Keratinocyte (primary cell): ENCODE measurements at regions not wholly inside any gene's neighbourhood (a gene's known extent, or its start where the extent isn't known, plus 50 kb on each side); places are given as distances from the start of the nearest gene placed in this dataset.

ENCODE experiments used
- DNase-seq: peaks from one replicate; pipeline ENCODE4 v3.0.0-alpha.2; 2011; ENCODE audit warnings: low read depth, missing footprints, low spot score
- FAIRE-seq: peaks from 2 replicates; lab custom pipeline; 2011; peaks lifted over from hg19 to GRCh38; lab: Jason Lieb, UNC
- H2AFZ ChIP-seq: 2 replicates; pipeline ENCODE4 v1.6.0; 2012; ENCODE audit warnings: low read length, control low read depth, inconsistent platforms; ENCODE audit not compliant: control insufficient read depth
- H3K27ac ChIP-seq: 2 replicates; pipeline ENCODE4 v1.5.1; 2011; ENCODE audit warnings: low read length; ENCODE audit not compliant: control insufficient read depth, insufficient read depth
- H3K27me3 ChIP-seq: 3 replicates; pipeline ENCODE4 v1.6.0; 2011; ENCODE audit warnings: low read length; ENCODE audit not compliant: control insufficient read depth, insufficient read depth; ENCODE audit errors: extremely low read depth
- H3K36me3 ChIP-seq, 2 experiments: 2 replicates in 1 of 2; 3 replicates in 1 of 2; pipeline ENCODE4 v1.5.1; 2011; ENCODE audit warnings: low read length in 2 of 2, mild to moderate bottlenecking in 1 of 2; ENCODE audit not compliant: control insufficient read depth in 2 of 2, insufficient read depth in 2 of 2; ENCODE audit errors: extremely low read depth in 1 of 2
- H3K4me1 ChIP-seq: 3 replicates; pipeline ENCODE4 v1.5.1; 2011; ENCODE audit warnings: low read length; ENCODE audit not compliant: control insufficient read depth, insufficient read depth; ENCODE audit errors: extremely low read depth
- H3K4me2 ChIP-seq: 3 replicates; pipeline ENCODE4 v1.6.0; 2011; ENCODE audit warnings: low read depth, low read length; ENCODE audit not compliant: control insufficient read depth, insufficient read depth; ENCODE audit errors: extremely low read depth
- H3K4me3 ChIP-seq, 3 experiments: fragments of 200-600 bp in 1 of 3; sonication (generic) in 1 of 3; 2 replicates in 2 of 3; 3 replicates in 1 of 3; pipeline ENCODE4 v1.5.1; 2011 to 2016; ENCODE audit warnings: low read length in 3 of 3, mild to moderate bottlenecking in 3 of 3, control low read depth in 2 of 3, inconsistent platforms in 1 of 3, low read depth in 1 of 3, mixed read lengths in 1 of 3, mixed run types in 1 of 3, moderate library complexity in 1 of 3; ENCODE audit not compliant: control insufficient read depth in 2 of 3, insufficient read depth in 2 of 3; ENCODE audit errors: extremely low read depth in 1 of 3
- H3K79me2 ChIP-seq: 2 replicates; pipeline ENCODE4 v1.6.0; 2012; ENCODE audit warnings: low read length; ENCODE audit not compliant: control insufficient read depth, insufficient read depth
- H3K9ac ChIP-seq: 3 replicates; pipeline ENCODE4 v1.6.0; 2011; ENCODE audit warnings: low read length; ENCODE audit not compliant: control insufficient read depth, insufficient read depth; ENCODE audit errors: extremely low read depth
- H3K9me1 ChIP-seq: 3 replicates; pipeline ENCODE4 v1.6.0; 2011; ENCODE audit warnings: low read length; ENCODE audit not compliant: control insufficient read depth, insufficient read depth; ENCODE audit errors: extremely low read depth
- H3K9me3 ChIP-seq: 2 replicates; pipeline ENCODE4 v1.5.1; 2012; ENCODE audit warnings: low read depth, low read length; ENCODE audit not compliant: control insufficient read depth
- H4K20me1 ChIP-seq: 3 replicates; pipeline ENCODE4 v1.6.0; 2011; ENCODE audit warnings: low read length; ENCODE audit not compliant: control insufficient read depth, insufficient read depth; ENCODE audit errors: extremely low read depth
- EZH2 ChIP-seq: IDR thresholded peaks from one replicate; pipeline ENCODE4 v1.6.1; 2012; ENCODE audit warnings: inconsistent platforms, mild to moderate bottlenecking, low read length, moderate library complexity
- dilution Hi-C: fragments of 300-500 bp; cut with MboI; formaldehyde crosslinking; loops from one replicate; pipeline ENCODE4 v1.7.0; 2020; ENCODE audit warnings: low sequenced_read_pairs; ENCODE audit not compliant: extremely low pct_ligation_motif_present
- TF ChIP-seq, protein P1 (sequence below), 3 experiments: IDR thresholded peaks in 1 of 3; conservative IDR thresholded peaks in 1 of 3; optimal IDR thresholded peaks in 1 of 3; 2 replicates in 2 of 3; 3 replicates in 1 of 3; pipeline versions ENCODE3 to v1.5.1; 2011; ENCODE audit warnings: low read length in 3 of 3, mild to moderate bottlenecking in 3 of 3, moderate library complexity in 2 of 3, control low read depth in 1 of 3, inconsistent platforms in 1 of 3; ENCODE audit not compliant: insufficient read depth in 2 of 3; ENCODE audit errors: extremely low read depth in 1 of 3

DNA sequence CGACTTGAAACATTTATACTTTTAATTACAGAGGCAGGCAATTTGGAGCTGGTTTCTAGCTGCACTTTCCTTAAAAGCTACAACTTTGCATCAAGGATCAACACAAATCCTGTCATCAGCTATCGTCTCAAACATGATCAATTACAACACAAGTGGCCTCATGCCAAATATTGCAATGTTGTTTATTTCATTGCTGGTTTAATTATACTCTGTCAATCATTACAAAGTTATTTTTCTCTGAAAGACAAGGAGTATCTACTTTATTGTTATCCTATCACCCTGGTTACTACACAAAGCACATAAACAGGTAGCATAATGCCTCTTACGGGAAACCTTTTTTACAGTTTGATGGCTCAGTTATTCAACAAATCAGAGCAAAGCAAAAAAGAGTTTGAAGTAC is 58.0 kb upstream of the FOXB1 start:
- dilution Hi-C loops: no loop called here
- Histone ChIP-seq H3K9ac (no peak overlapping the region), H3K4me1 (no peaks in the 10 kb centered on the region), H3K4me3 (no peak overlapping the region), H3K9me3 (no peaks in the 10 kb centered on the region), H3K9me1 (no peaks in the 10 kb centered on the region), H3K79me2 (no peaks in the 10 kb centered on the region), H3K36me3 (no peaks in the 10 kb centered on the region), H3K4me2 (no peak overlapping the region), H3K27me3 (peaks cover 9% of the 10 kb centered on the region), H4K20me1 (no peaks in the 10 kb centered on the region), H2AFZ (no peak overlapping the region), H3K27ac (no peak overlapping the region)
- FAIRE-seq (no peak), DNase-seq (no peak)
- TF ChIP-seq EZH2: no peak
- TF ChIP-seq, protein P1, sequence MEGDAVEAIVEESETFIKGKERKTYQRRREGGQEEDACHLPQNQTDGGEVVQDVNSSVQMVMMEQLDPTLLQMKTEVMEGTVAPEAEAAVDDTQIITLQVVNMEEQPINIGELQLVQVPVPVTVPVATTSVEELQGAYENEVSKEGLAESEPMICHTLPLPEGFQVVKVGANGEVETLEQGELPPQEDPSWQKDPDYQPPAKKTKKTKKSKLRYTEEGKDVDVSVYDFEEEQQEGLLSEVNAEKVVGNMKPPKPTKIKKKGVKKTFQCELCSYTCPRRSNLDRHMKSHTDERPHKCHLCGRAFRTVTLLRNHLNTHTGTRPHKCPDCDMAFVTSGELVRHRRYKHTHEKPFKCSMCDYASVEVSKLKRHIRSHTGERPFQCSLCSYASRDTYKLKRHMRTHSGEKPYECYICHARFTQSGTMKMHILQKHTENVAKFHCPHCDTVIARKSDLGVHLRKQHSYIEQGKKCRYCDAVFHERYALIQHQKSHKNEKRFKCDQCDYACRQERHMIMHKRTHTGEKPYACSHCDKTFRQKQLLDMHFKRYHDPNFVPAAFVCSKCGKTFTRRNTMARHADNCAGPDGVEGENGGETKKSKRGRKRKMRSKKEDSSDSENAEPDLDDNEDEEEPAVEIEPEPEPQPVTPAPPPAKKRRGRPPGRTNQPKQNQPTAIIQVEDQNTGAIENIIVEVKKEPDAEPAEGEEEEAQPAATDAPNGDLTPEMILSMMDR (optimal IDR thresholded peaks at IDR 0.05 in 1 of 3, IDR thresholded peaks at IDR 0.05 in 1 of 3, conservative IDR thresholded peaks at IDR 0.05 in 1 of 3; ENCODE audit: extremely low read depth in 1 of 3, insufficient read depth in 2 of 3, low read length in 3 of 3): no peak

DNA sequence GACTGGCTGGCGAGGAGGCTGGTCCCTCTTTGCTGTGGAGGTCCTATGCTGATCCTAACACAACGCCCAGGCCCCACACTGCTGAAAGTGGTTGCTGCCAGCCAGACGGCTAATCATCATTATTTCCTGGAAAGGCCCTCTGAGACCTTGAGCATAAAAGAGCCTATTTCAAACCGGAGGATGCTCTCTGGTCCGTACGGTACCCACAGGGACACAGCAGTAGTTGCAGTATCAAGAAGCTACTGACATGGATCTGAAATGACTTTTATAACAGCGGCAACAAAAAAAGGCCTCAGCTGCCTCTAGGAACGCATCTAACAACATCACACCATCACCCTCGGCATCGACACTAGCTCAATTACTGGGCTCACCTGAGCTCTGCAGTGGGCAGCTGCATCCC is 59.1 kb upstream of the FOXB1 start:
- no peaks in the 10 kb centered on the region for H3K79me2 ChIP-seq
- no peak for TF ChIP-seq EZH2
- TF ChIP-seq, protein P1 (optimal IDR thresholded peaks at IDR 0.05 in 1 of 3, IDR thresholded peaks at IDR 0.05 in 1 of 3, conservative IDR thresholded peaks at IDR 0.05 in 1 of 3; ENCODE audit: extremely low read depth in 1 of 3, insufficient read depth in 2 of 3, low read length in 3 of 3): no peak
- H3K4me2 ChIP-seq: no peak overlapping the region
- H3K9me1 ChIP-seq: no peaks in the 10 kb centered on the region
- no peak for FAIRE-seq
- no peak for DNase-seq
- H3K4me1 ChIP-seq: no peaks in the 10 kb centered on the region
- no peaks in the 10 kb centered on the region for H3K9me3 ChIP-seq
- H3K27me3 ChIP-seq: peaks cover 9% of the 10 kb centered on the region
- H3K27ac ChIP-seq: no peak overlapping the region
- no peak overlapping the region for H3K4me3 ChIP-seq
- no peaks in the 10 kb centered on the region for H4K20me1 ChIP-seq
- dilution Hi-C loops: no loop called here
- no peak overlapping the region for H3K9ac ChIP-seq
- H2AFZ ChIP-seq: no peak overlapping the region
- no peaks in the 10 kb centered on the region for H3K36me3 ChIP-seq
